Smooth muscle cell (in vitro differentiated cells): ENCODE measurements at regions not wholly inside any gene's neighbourhood (a gene's known extent, or its start where the extent isn't known, plus 50 kb on each side); places are given as distances from the start of the nearest gene placed in this dataset.
"Not testable (repeated sequence)": the region's sequence is repeated elsewhere in the genome, so short reads cannot be mapped to it uniquely, and the experiment has no call there.

Source experiments
- DNase-seq: peaks from one replicate; lab custom pipeline; 2025; ENCODE audit not compliant: unreplicated experiment; lab: John Stamatoyannopoulos, UW
- H2AFZ ChIP-seq: fragments of 200-600 bp; sonication (generic); 2 replicates; pipeline ENCODE4 v1.6.0; 2016; ENCODE audit warnings: antibody characterized with exemption, low read depth, mild to moderate bottlenecking
- H3F3A ChIP-seq: fragments of 200-600 bp; sonication (generic); 2 replicates; pipeline ENCODE4 v1.6.0; 2017; ENCODE audit warnings: antibody characterized with exemption, low read depth
- H3K27ac ChIP-seq: fragments of 200-600 bp; sonication (generic); 2 replicates; pipeline ENCODE4 v1.5.1; 2016; ENCODE audit warnings: low read depth, mild to moderate bottlenecking
- H3K27me3 ChIP-seq: fragments of 200-600 bp; sonication (generic); 2 replicates; pipeline ENCODE4 v1.6.1; 2016; ENCODE audit warnings: low read depth, mild to moderate bottlenecking
- H3K36me3 ChIP-seq: fragments of 200-600 bp; sonication (generic); 2 replicates; pipeline ENCODE4 v1.5.1; 2016; ENCODE audit warnings: low read depth
- H3K4me1 ChIP-seq: fragments of 200-600 bp; sonication (generic); 2 replicates; pipeline ENCODE4 v1.5.1; 2016; ENCODE audit warnings: low read depth
- H3K4me2 ChIP-seq: fragments of 200-600 bp; sonication (generic); 2 replicates; pipeline ENCODE4 v1.6.0; 2016; ENCODE audit warnings: mild to moderate bottlenecking
- H3K4me3 ChIP-seq: fragments of 200-600 bp; sonication (generic); 2 replicates; pipeline ENCODE4 v1.5.1; 2016; ENCODE audit warnings: mild to moderate bottlenecking
- H3K79me2 ChIP-seq: fragments of 200-600 bp; sonication (generic); 2 replicates; pipeline ENCODE4 v1.6.0; 2016; ENCODE audit warnings: low read depth, mild to moderate bottlenecking
- H3K9ac ChIP-seq: fragments of 200-600 bp; sonication (generic); 2 replicates; pipeline ENCODE4 v1.6.0; 2016; ENCODE audit warnings: low read depth
- H3K9me3 ChIP-seq: fragments of 200-600 bp; sonication (generic); replicated peaks from 2 replicates; pipeline ENCODE4 v1.5.1; 2016; ENCODE audit warnings: low read depth
- H4K20me1 ChIP-seq: fragments of 200-600 bp; sonication (generic); 2 replicates; pipeline ENCODE4 v1.6.0; 2016; ENCODE audit warnings: low read depth
- CTCF ChIP-seq: fragments of 200-600 bp; sonication (generic); IDR thresholded peaks from 2 replicates; pipeline ENCODE4 v1.5.1; 2017; ENCODE audit warnings: borderline replicate concordance, mild to moderate bottlenecking, antibody characterized with exemption; ENCODE audit not compliant: insufficient read depth, poor library complexity, severe bottlenecking
- WGBS: methylation state at CpG from one replicate; pipeline ENCODE4 v1.1.7; 2016; ENCODE audit warnings: low lambda C conversion rate; 5-methylcytosine and 5-hydroxymethylcytosine counted together

GRCh38 chr9:19876569-19877316 lies 87.9 kb upstream of the SLC24A2 start:
- no peaks in the 10 kb centered on the region for H3K79me2 ChIP-seq
- H3K36me3 ChIP-seq, result no peaks in the 10 kb centered on the region
- DNase-seq, result no peak
- no peak overlapping the region for H3K27ac ChIP-seq
- no peak overlapping the region for H3K9ac ChIP-seq
- no peaks in the 10 kb centered on the region for H3K4me1 ChIP-seq
- WGBS, result 65% methylated on average over 3 of the region's 3 CpGs
- H2AFZ ChIP-seq, result no peak overlapping the region
- no peak for TF ChIP-seq CTCF
- no peaks in the 10 kb centered on the region for H4K20me1 ChIP-seq
- H3F3A ChIP-seq, result no peaks in the 10 kb centered on the region
- H3K9me3 ChIP-seq, result no peaks in the 10 kb centered on the region
- no peaks in the 10 kb centered on the region for H3K27me3 ChIP-seq
- no peak overlapping the region for H3K4me2 ChIP-seq
- H3K4me3 ChIP-seq, result no peak overlapping the region

GRCh38 chr9:19875291-19875920 lies 86.6 kb upstream of the SLC24A2 start:
- Histone ChIP-seq H3F3A (no peaks in the 10 kb centered on the region), H3K9ac (no peak overlapping the region), H3K27ac (no peak overlapping the region), H3K4me3 (no peak overlapping the region), H3K4me1 (no peaks in the 10 kb centered on the region), H3K79me2 (no peaks in the 10 kb centered on the region), H2AFZ (no peak overlapping the region), H3K4me2 (no peak overlapping the region), H3K27me3 (no peaks in the 10 kb centered on the region), H4K20me1 (no peaks in the 10 kb centered on the region), H3K36me3 (no peaks in the 10 kb centered on the region), H3K9me3 (peaks cover 5% of the 10 kb centered on the region)
- 70% methylated on average over 5 of the region's 5 CpGs for WGBS
- no peak for TF ChIP-seq CTCF
- no peak for DNase-seq

GRCh38 chr9:19873188-19873587 lies 84.4 kb upstream of the SLC24A2 start:
- H3K27me3 ChIP-seq, H3K79me2 ChIP-seq, H3K4me2 ChIP-seq, H3K4me3 ChIP-seq, H2AFZ ChIP-seq, H3F3A ChIP-seq, H3K4me1 ChIP-seq, H4K20me1 ChIP-seq, H3K27ac ChIP-seq, DNase-seq, H3K9ac ChIP-seq, H3K9me3 ChIP-seq, H3K36me3 ChIP-seq: not testable (repeated sequence)
- 72% methylated on average over 2 of the region's 2 CpGs for WGBS

- no peaks in the 10 kb centered on the region for H3K36me3 ChIP-seq
- no peak overlapping the region for H2AFZ ChIP-seq
- H4K20me1 ChIP-seq, result no peaks in the 10 kb centered on the region
- no peak overlapping the region for H3K4me3 ChIP-seq
- WGBS, result 89% methylated on average over 2 of the region's 2 CpGs
- peaks cover 5% of the 10 kb centered on the region for H3K9me3 ChIP-seq
- no peak for TF ChIP-seq CTCF
- no peak overlapping the region for H3K9ac ChIP-seq
- H3K27me3 ChIP-seq, result no peaks in the 10 kb centered on the region
- H3K4me1 ChIP-seq, result no peaks in the 10 kb centered on the region
- no peaks in the 10 kb centered on the region for H3F3A ChIP-seq
- no peak overlapping the region for H3K27ac ChIP-seq
- no peak overlapping the region for H3K4me2 ChIP-seq
- no peaks in the 10 kb centered on the region for H3K79me2 ChIP-seq
- DNase-seq, result no peak
Measured at GRCh38 chr9:19870988-19871387, 82.2 kb upstream of the SLC24A2 start.
